Stomach (tissue), 8 donors: ENCODE measurements at regions not wholly inside any gene's neighbourhood (a gene's known extent, or its start where the extent isn't known, plus 50 kb on each side); places are given as distances from the start of the nearest gene placed in this dataset.
A peak's percentile ranks its signal among the peaks of the same experiment; 100 is the strongest.

Experiments used
- DNase-seq, 2 donors: peaks; one replicate each; pipeline versions ENCODE4 v3.0.0 to v3.0.0-alpha.2; 2013 to 2019
- H3K27ac ChIP-seq, 5 donors: fragments of 200-600 bp in 4 of 5; sonication (generic) in 4 of 5; one replicate each; pipeline ENCODE4 v1.5.1; 2013 to 2019; ENCODE audit warnings: mild to moderate bottlenecking in 1 of 5, moderate library complexity in 1 of 5
- H3K27me3 ChIP-seq, 3 donors: fragments of 200-600 bp; sonication (generic); one replicate each; pipeline ENCODE4 v1.5.1; 2017 to 2019; ENCODE audit warnings: mixed run types in 1 of 3
- H3K36me3 ChIP-seq, 4 donors: fragments of 200-600 bp; sonication (generic); 1 replicate in 3 of 4; 2 replicates in 1 of 4; pipeline ENCODE4 v1.5.1; 2016 to 2019
- H3K4me1 ChIP-seq, 4 donors: fragments of 200-600 bp; sonication (generic); one replicate each; pipeline ENCODE4 v1.5.1; 2016 to 2019
- H3K4me3 ChIP-seq, 4 donors: fragments of 200-600 bp; sonication (generic) in 3 of 4; one replicate each; pipeline ENCODE4 v1.5.1; 2016 to 2019; ENCODE audit warnings: mild to moderate bottlenecking in 1 of 4
- H3K9me3 ChIP-seq, 4 donors: fragments of 200-600 bp; sonication (generic); one replicate each; pipeline ENCODE4 v1.5.1; 2016 to 2019
- CTCF ChIP-seq, 7 experiments: fragments of 450-650 bp in 4 of 7; fragments of 200-600 bp in 3 of 7; sonication (generic) in 3 of 7; IDR thresholded peaks; one replicate each; pipeline ENCODE4 v1.5.1; 2016 to 2019; ENCODE audit warnings: antibody characterized with exemption in 7 of 7, control low read depth in 2 of 7, mild to moderate bottlenecking in 1 of 7
- EP300 ChIP-seq: sonication (generic); formaldehyde crosslinking; IDR thresholded peaks from one replicate; pipeline ENCODE4 v1.6.1; 2017; ENCODE audit warnings: antibody characterized with exemption
- POLR2A ChIP-seq, 4 donors: fragments of 450-650 bp; IDR thresholded peaks; one replicate each; pipeline ENCODE4 v1.6.1; 2016; ENCODE audit warnings: antibody characterized with exemption in 4 of 4, control low read depth in 2 of 4, mild to moderate bottlenecking in 1 of 4, moderate library complexity in 1 of 4
- POLR2AphosphoS5 ChIP-seq, 3 donors: sonication (generic); formaldehyde crosslinking; IDR thresholded peaks; one replicate each; pipeline ENCODE4 v1.6.1; 2016; ENCODE audit warnings: antibody characterized with exemption in 3 of 3
- WGBS, 5 donors: extraction: QIAGEN DNeasy Blood & Tissue Kit in 3 of 5; methylation state at CpG; one replicate each; pipeline versions ENCODE4 v1.1.5 to v1.1.7; 2013 to 2018; 5-methylcytosine and 5-hydroxymethylcytosine counted together
- intact Hi-C: fragments of 100-400 bp; cut with DNase I; formaldehyde crosslinking; loops from one replicate; pipeline ENCODE4 v1.15.1; 2023; ENCODE audit warnings: low total_unique reads
- donor health status: healthy with polysubstance abuse.
- donor health status: Bipolar disorder and iron deficiency.
- donor health status: healthy.

DNA sequence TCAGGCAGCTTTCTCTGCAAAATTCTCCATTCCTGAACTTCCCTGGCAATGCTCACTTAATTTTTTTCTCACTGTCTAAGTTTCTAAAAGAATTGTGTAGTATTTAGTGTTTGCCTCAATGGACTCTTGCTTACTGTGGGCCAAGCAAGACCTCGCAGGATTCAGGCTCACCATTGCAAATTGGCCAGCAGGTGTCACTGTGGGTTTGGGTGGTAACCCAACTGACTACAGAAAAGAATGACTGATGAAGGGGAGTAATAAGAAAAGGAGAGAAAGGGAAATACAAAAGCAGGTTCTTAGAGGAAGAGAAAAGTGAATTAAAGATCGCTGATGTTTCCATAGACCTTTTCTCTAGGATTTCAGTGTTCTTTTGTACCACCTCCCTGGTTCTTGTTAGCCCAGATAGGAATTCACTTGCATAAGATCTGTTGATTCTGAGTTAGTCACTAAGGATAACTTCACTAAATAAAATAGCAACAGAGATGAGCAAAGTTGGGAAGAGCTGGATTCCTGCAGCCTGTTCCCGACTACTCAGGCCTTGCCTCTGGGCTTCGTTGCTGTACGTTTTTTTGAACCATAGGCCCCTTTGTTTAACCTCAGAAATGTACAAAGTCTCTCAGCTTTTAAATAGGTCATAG, 386.5 kb upstream of the DDHD1 start:
- no peak overlapping the region for H3K4me3 ChIP-seq
- peak overlapping the region in 4 of 5 donors; percentile 16 to 68 (median 58) for H3K27ac ChIP-seq
- intact Hi-C loops: loop anchor here (5.0 to 10.0 kb wide), 2 partner anchors 638 to 805 kb away; no protein-coding TSS in a partner anchor
- no peaks in the 10 kb centered on the region for H3K36me3 ChIP-seq
- DNase-seq: peak; percentile 77 to 93
- TF ChIP-seq EP300 (no peak), POLR2AphosphoS5 (IDR thresholded peaks at IDR 0.05) (peak in 1 of 3 donors; percentile 23), CTCF (IDR thresholded peaks at IDR 0.05) (peak in 5 of 7 experiments; percentile 69 to 83 (median 79))
- WGBS, 5 donors: 30 to 34% (median 33%) methylated on average over 5 of the region's 5 CpGs
- peaks cover 0 to 46% (median 23%) of the 10 kb centered on the region in 4 donors for H3K4me1 ChIP-seq
- no peaks in the 10 kb centered on the region for H3K9me3 ChIP-seq
- no peaks in the 10 kb centered on the region for H3K27me3 ChIP-seq

DNA sequence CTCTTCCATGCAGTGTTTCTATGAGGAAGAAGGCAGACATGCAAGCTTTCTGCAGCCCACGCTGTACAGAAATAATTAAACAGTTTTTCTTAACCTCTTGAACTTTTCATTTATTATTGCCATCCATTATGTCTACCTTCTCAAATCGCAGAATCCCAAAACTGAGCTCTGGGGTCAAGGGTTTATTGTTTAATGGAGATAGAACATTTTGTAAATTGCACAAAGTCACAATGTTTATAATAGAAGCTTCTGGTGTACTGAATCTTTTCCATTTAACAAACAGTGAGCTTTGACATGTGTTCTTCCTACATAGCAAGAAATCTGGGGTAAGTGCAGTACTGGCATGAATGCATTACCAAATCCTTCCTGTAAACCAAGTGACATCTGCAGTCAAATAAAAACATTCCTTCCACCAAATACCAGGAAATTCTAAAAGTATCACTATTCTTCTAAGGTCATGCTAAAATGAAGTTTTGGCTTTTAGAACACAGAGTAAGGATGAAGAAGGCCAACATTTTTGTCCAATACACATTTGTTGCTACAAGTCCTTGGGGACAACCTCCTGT, 385.3 kb upstream of the DDHD1 start:
- no peaks in the 10 kb centered on the region for H3K27me3 ChIP-seq
- peak overlapping the region in 4 of 5 donors; percentile 14 to 68 (median 56) for H3K27ac ChIP-seq
- peaks cover 0 to 46% (median 21%) of the 10 kb centered on the region in 4 donors for H3K4me1 ChIP-seq
- peak in 1 of 2 donors; percentile 72 for DNase-seq
- H3K4me3 ChIP-seq: no peak overlapping the region
- no peaks in the 10 kb centered on the region for H3K9me3 ChIP-seq
- WGBS, 5 donors: 42 to 73% (median 63%) methylated on average over 2 of the region's 2 CpGs
- intact Hi-C loops: loop anchor here (5.0 to 10.0 kb wide), 2 partner anchors 639 to 806 kb away; no protein-coding TSS in a partner anchor
- TF ChIP-seq CTCF (IDR thresholded peaks at IDR 0.05) (no peak), POLR2AphosphoS5 (IDR thresholded peaks at IDR 0.05) (peak in 2 of 3 donors; percentile 64 to 69)
- no peaks in the 10 kb centered on the region for H3K36me3 ChIP-seq

GRCh38 chr14:53537422-53538315, 384.5 kb upstream of the DDHD1 start:
- no peaks in the 10 kb centered on the region for H3K9me3 ChIP-seq
- intact Hi-C loops: loop anchor here (5.0 to 10.0 kb wide), 2 partner anchors 640 to 807 kb away; no protein-coding TSS in a partner anchor
- DNase-seq: peak in 1 of 2 donors; percentile 65
- H3K36me3 ChIP-seq: no peaks in the 10 kb centered on the region
- no peak overlapping the region for H3K4me3 ChIP-seq
- WGBS, 5 donors: 59 to 80% (median 78%) methylated on average over 5 of the region's 5 CpGs
- H3K4me1 ChIP-seq: peaks cover 0 to 43% (median 18%) of the 10 kb centered on the region in 4 donors
- H3K27ac ChIP-seq: peak overlapping the region in 4 of 5 donors; percentile 14 to 68 (median 56)
- H3K27me3 ChIP-seq: no peaks in the 10 kb centered on the region
- TF ChIP-seq POLR2A (IDR thresholded peaks at IDR 0.05) (no peak), POLR2AphosphoS5 (IDR thresholded peaks at IDR 0.05) (peak in 1 of 3 donors; percentile 24)

GRCh38 chr14:53536446-53536845, 383.3 kb upstream of the DDHD1 start:
- TF ChIP-seq EP300 (no peak), POLR2A (IDR thresholded peaks at IDR 0.05) (no peak), CTCF (IDR thresholded peaks at IDR 0.05) (no peak)
- Histone ChIP-seq H3K36me3 (no peaks in the 10 kb centered on the region), H3K4me3 (no peak overlapping the region), H3K27ac (peak overlapping the region in 2 of 5 donors; percentile 53 to 59), H3K27me3 (no peaks in the 10 kb centered on the region), H3K4me1 (peaks cover 0 to 34% (median 16%) of the 10 kb centered on the region in 4 donors), H3K9me3 (no peaks in the 10 kb centered on the region)
- 81 to 93% (median 84%) methylated on average over 2 of the region's 2 CpGs for whole genome bisulfite sequencing, 5 donors
- intact Hi-C loops: loop anchor here (5.0 to 10.0 kb wide), 2 partner anchors 641 to 808 kb away; no protein-coding TSS in a partner anchor
- DNase-seq: no peak
